ENCODE measurements at regions not wholly inside any gene's neighbourhood (a gene's known extent, or its start where the extent isn't known, plus 50 kb on each side); places are given as distances from the start of the nearest gene placed in this dataset.

- TF ChIP-seq CTCF (IDR thresholded peaks at IDR 0.05), result no peak
Measured at GRCh38 chr20:50363027-50363426, 147.2 kb upstream of the PTPN1 start.

- no peak for TF ChIP-seq CTCF (IDR thresholded peaks at IDR 0.05)
Measured at GRCh38 chr20:50363479-50363878, 146.7 kb upstream of the PTPN1 start.

- TF ChIP-seq CTCF (IDR thresholded peaks at IDR 0.05), result no peak
Measured at GRCh38 chr20:50364542-50364941, 145.6 kb upstream of the PTPN1 start.

- no peak for TF ChIP-seq CTCF (IDR thresholded peaks at IDR 0.05)
Measured at GRCh38 chr20:50366270-50367103, 143.7 kb upstream of the PTPN1 start.

- TF ChIP-seq CTCF (IDR thresholded peaks at IDR 0.05), result no peak
Measured at GRCh38 chr20:50367104-50367674, 143.0 kb upstream of the PTPN1 start.

GRCh38 chr20:50367739-50368375 is 142.3 kb upstream of the PTPN1 start:
- no peak for TF ChIP-seq CTCF (IDR thresholded peaks at IDR 0.05)

GRCh38 chr20:50368386-50368785 is 141.8 kb upstream of the PTPN1 start:
- no peak for TF ChIP-seq CTCF (IDR thresholded peaks at IDR 0.05)

Data from LNCAP (cell line).